ENCODE measurements at regions not wholly inside any gene's neighbourhood (a gene's known extent, or its start where the extent isn't known, plus 50 kb on each side); places are given as distances from the start of the nearest gene placed in this dataset.
A peak's percentile ranks its signal among the peaks of the same experiment; 100 is the strongest.
"Not testable (repeated sequence)": the region's sequence is repeated elsewhere in the genome, so short reads cannot be mapped to it uniquely, and the experiment has no call there.

GRCh38 chr12:124471828-124472227, 95.6 kb downstream of the NCOR2 start:
- DNase-seq: no peak

- DNase-seq: no peak
These were observed 96.6 kb downstream of the NCOR2 start for GRCh38 chr12:124470806-124471205.

- DNase-seq: no peak
These were observed 97.3 kb downstream of the NCOR2 start for GRCh38 chr12:124470139-124470538.

GRCh38 chr12:124469193-124469888, 98.1 kb downstream of the NCOR2 start:
- DNase-seq: no peak

GRCh38 chr12:124467549-124467948, 99.9 kb downstream of the NCOR2 start:
- DNase-seq: not testable (repeated sequence)

- no peak for DNase-seq
These were observed 100.9 kb downstream of the NCOR2 start for GRCh38 chr12:124466216-124467128.

GRCh38 chr12:124465473-124465872, 101.9 kb downstream of the NCOR2 start:
- no peak for DNase-seq

GRCh38 chr12:124464830-124465229, 102.6 kb downstream of the NCOR2 start:
- no peak for DNase-seq

- no peak for DNase-seq
These were observed 103.3 kb downstream of the NCOR2 start for GRCh38 chr12:124464062-124464461.

GRCh38 chr12:124463341-124463921, 104.0 kb downstream of the NCOR2 start:
- DNase-seq: peak in 1 of 2 donors; percentile 20

GRCh38 chr12:124462750-124463149, 104.7 kb downstream of the NCOR2 start:
- DNase-seq: no peak

GRCh38 chr12:124461851-124462623, 105.4 kb downstream of the NCOR2 start:
- no peak for DNase-seq

- DNase-seq: no peak
These were observed 106.2 kb downstream of the NCOR2 start for GRCh38 chr12:124461241-124461673.

- DNase-seq: no peak
These were observed 106.6 kb downstream of the NCOR2 start for GRCh38 chr12:124460771-124461170.

- no peak for DNase-seq
These were observed 107.4 kb downstream of the NCOR2 start for GRCh38 chr12:124459852-124460645.

GRCh38 chr12:124458992-124459851, 108.2 kb downstream of the NCOR2 start:
- DNase-seq: no peak

- no peak for DNase-seq
These were observed 109.0 kb downstream of the NCOR2 start for GRCh38 chr12:124458220-124458991.

- DNase-seq: peak; percentile 64 to 75
These were observed 109.9 kb downstream of the NCOR2 start for GRCh38 chr12:124457287-124458219.

GRCh38 chr12:124456652-124457152, 110.7 kb downstream of the NCOR2 start:
- no peak for DNase-seq
